ENCODE measurements at regions not wholly inside any gene's neighbourhood (a gene's known extent, or its start where the extent isn't known, plus 50 kb on each side); places are given as distances from the start of the nearest gene placed in this dataset.

- TF ChIP-seq POLR2AphosphoS5 (IDR thresholded peaks at IDR 0.05; ENCODE audit: low read depth, low read length) (no peak), POLR2A (IDR thresholded peaks at IDR 0.05; ENCODE audit: low read depth, low read length) (no peak)
Measured at GRCh38 chr1:47627471-47628370, 189.9 kb downstream of the FOXD2 start.
